ENCODE measurements at regions not wholly inside any gene's neighbourhood (a gene's known extent, or its start where the extent isn't known, plus 50 kb on each side); places are given as distances from the start of the nearest gene placed in this dataset.

- TF ChIP-seq ZNF416 (CRISPR knock-in tag; IDR thresholded peaks at IDR 0.05) (no peak), ZNF671 (CRISPR knock-in tag; IDR thresholded peaks at IDR 0.05) (no peak)
- TF ChIP-seq, protein P1, sequence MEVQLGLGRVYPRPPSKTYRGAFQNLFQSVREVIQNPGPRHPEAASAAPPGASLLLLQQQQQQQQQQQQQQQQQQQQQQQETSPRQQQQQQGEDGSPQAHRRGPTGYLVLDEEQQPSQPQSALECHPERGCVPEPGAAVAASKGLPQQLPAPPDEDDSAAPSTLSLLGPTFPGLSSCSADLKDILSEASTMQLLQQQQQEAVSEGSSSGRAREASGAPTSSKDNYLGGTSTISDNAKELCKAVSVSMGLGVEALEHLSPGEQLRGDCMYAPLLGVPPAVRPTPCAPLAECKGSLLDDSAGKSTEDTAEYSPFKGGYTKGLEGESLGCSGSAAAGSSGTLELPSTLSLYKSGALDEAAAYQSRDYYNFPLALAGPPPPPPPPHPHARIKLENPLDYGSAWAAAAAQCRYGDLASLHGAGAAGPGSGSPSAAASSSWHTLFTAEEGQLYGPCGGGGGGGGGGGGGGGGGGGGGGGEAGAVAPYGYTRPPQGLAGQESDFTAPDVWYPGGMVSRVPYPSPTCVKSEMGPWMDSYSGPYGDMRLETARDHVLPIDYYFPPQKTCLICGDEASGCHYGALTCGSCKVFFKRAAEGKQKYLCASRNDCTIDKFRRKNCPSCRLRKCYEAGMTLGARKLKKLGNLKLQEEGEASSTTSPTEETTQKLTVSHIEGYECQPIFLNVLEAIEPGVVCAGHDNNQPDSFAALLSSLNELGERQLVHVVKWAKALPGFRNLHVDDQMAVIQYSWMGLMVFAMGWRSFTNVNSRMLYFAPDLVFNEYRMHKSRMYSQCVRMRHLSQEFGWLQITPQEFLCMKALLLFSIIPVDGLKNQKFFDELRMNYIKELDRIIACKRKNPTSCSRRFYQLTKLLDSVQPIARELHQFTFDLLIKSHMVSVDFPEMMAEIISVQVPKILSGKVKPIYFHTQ (CRISPR knock-in tag; IDR thresholded peaks at IDR 0.05) = no peak
- TF ChIP-seq, protein P2, sequence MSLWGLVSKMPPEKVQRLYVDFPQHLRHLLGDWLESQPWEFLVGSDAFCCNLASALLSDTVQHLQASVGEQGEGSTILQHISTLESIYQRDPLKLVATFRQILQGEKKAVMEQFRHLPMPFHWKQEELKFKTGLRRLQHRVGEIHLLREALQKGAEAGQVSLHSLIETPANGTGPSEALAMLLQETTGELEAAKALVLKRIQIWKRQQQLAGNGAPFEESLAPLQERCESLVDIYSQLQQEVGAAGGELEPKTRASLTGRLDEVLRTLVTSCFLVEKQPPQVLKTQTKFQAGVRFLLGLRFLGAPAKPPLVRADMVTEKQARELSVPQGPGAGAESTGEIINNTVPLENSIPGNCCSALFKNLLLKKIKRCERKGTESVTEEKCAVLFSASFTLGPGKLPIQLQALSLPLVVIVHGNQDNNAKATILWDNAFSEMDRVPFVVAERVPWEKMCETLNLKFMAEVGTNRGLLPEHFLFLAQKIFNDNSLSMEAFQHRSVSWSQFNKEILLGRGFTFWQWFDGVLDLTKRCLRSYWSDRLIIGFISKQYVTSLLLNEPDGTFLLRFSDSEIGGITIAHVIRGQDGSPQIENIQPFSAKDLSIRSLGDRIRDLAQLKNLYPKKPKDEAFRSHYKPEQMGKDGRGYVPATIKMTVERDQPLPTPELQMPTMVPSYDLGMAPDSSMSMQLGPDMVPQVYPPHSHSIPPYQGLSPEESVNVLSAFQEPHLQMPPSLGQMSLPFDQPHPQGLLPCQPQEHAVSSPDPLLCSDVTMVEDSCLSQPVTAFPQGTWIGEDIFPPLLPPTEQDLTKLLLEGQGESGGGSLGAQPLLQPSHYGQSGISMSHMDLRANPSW (CRISPR knock-in tag; conservative IDR thresholded peaks at IDR 0.05; ENCODE audit: low read depth) = no peak
Measured at GRCh38 chr12:60100160-60100559, 504.3 kb downstream of the SLC16A7 start (continued).

DNA sequence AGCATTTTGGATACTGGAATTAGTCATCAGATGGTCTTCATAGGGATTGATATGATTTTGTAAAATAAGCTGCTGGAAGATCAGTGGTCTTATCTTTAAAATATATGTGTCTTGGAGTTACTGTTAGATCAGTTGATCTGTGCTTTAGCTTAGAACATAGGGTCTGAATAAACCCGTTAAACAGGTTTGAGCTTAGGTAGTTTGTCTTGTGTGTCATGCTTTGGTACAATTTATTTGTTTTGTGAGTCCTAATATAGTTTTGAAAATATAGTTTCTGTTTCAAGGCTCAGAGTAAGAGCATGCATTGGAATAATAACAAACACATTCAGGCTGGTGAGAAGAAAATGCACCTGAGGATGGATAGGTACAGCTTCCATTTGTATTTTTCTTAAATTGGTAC lies 505.0 kb downstream of the SLC16A7 start:
- Mint-ChIP-seq H3K9me3 (peaks cover 30% of the 10 kb centered on the region), H3K36me3 (peaks cover 30% of the 10 kb centered on the region), H3K27me3 (ENCODE audit: low read depth) (no peaks in the 10 kb centered on the region), H3K4me1 (peaks cover 4% of the 10 kb centered on the region; the same call in 1 of the 2 replicates), H3K27ac (no peak overlapping the region), H3K4me3 (no peak overlapping the region)
- ChIA-PET CTCF (no interaction called here), POLR2A (no interaction called here)
- TF ChIP-seq, protein P3, sequence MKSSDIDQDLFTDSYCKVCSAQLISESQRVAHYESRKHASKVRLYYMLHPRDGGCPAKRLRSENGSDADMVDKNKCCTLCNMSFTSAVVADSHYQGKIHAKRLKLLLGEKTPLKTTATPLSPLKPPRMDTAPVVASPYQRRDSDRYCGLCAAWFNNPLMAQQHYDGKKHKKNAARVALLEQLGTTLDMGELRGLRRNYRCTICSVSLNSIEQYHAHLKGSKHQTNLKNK (CRISPR knock-in tag; IDR thresholded peaks at IDR 0.05) = no peak
- TF ChIP-seq JAZF1 (CRISPR knock-in tag; IDR thresholded peaks at IDR 0.05) (no peak), KAT7 (CRISPR knock-in tag; IDR thresholded peaks at IDR 0.05; ENCODE audit: borderline replicate concordance) (no peak), NR3C1 (CRISPR knock-in tag; conservative IDR thresholded peaks at IDR 0.05; ENCODE audit: low read depth) (no peak), ZNF671 (CRISPR knock-in tag; IDR thresholded peaks at IDR 0.05) (no peak), TEAD4 (CRISPR knock-in tag; IDR thresholded peaks at IDR 0.05) (no peak), CREB1 (CRISPR knock-in tag; IDR thresholded peaks at IDR 0.05) (no peak), NFYB (CRISPR knock-in tag; conservative IDR thresholded peaks at IDR 0.05; ENCODE audit: low read depth) (no peak), GRHL2 (CRISPR knock-in tag; IDR thresholded peaks at IDR 0.05; ENCODE audit: insufficient replicate concordance, severe bottlenecking) (no peak), TCF7 (CRISPR knock-in tag; IDR thresholded peaks at IDR 0.05; ENCODE audit: low read depth) (no peak), ATF3 (CRISPR knock-in tag; conservative IDR thresholded peaks at IDR 0.05) (no peak)
- DNase-seq (ENCODE audit: low spot score) (no peak), ATAC-seq (no peak)

- ATAC-seq = no peak
- no peak for DNase-seq (ENCODE audit: low spot score)
- peaks cover 30% of the 10 kb centered on the region for H3K36me3 Mint-ChIP-seq
- TF ChIP-seq SMAD4 (CRISPR knock-in tag; IDR thresholded peaks at IDR 0.05) (no peak), IRF2 (CRISPR knock-in tag; IDR thresholded peaks at IDR 0.05; ENCODE audit: borderline replicate concordance, low read depth) (no peak), TCF7 (CRISPR knock-in tag; IDR thresholded peaks at IDR 0.05; ENCODE audit: low read depth) (no peak), TEAD4 (CRISPR knock-in tag; IDR thresholded peaks at IDR 0.05) (no peak), ZNF121 (CRISPR knock-in tag; IDR thresholded peaks at IDR 0.05) (no peak), FOXJ3 (CRISPR knock-in tag; IDR thresholded peaks at IDR 0.05; ENCODE audit: borderline replicate concordance) (no peak), ESRRA (CRISPR knock-in tag; IDR thresholded peaks at IDR 0.05; ENCODE audit: borderline replicate concordance) (no peak)
- TF ChIP-seq, protein P4, sequence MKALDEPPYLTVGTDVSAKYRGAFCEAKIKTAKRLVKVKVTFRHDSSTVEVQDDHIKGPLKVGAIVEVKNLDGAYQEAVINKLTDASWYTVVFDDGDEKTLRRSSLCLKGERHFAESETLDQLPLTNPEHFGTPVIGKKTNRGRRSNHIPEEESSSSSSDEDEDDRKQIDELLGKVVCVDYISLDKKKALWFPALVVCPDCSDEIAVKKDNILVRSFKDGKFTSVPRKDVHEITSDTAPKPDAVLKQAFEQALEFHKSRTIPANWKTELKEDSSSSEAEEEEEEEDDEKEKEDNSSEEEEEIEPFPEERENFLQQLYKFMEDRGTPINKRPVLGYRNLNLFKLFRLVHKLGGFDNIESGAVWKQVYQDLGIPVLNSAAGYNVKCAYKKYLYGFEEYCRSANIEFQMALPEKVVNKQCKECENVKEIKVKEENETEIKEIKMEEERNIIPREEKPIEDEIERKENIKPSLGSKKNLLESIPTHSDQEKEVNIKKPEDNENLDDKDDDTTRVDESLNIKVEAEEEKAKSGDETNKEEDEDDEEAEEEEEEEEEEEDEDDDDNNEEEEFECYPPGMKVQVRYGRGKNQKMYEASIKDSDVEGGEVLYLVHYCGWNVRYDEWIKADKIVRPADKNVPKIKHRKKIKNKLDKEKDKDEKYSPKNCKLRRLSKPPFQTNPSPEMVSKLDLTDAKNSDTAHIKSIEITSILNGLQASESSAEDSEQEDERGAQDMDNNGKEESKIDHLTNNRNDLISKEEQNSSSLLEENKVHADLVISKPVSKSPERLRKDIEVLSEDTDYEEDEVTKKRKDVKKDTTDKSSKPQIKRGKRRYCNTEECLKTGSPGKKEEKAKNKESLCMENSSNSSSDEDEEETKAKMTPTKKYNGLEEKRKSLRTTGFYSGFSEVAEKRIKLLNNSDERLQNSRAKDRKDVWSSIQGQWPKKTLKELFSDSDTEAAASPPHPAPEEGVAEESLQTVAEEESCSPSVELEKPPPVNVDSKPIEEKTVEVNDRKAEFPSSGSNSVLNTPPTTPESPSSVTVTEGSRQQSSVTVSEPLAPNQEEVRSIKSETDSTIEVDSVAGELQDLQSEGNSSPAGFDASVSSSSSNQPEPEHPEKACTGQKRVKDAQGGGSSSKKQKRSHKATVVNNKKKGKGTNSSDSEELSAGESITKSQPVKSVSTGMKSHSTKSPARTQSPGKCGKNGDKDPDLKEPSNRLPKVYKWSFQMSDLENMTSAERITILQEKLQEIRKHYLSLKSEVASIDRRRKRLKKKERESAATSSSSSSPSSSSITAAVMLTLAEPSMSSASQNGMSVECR (CRISPR knock-in tag; IDR thresholded peaks at IDR 0.05; ENCODE audit: borderline replicate concordance) = no peak
- H3K9me3 Mint-ChIP-seq = peaks cover 30% of the 10 kb centered on the region
- H3K27ac Mint-ChIP-seq = no peak overlapping the region
- POLR2A ChIA-PET = no interaction called here
- no peaks in the 10 kb centered on the region for H3K27me3 Mint-ChIP-seq (ENCODE audit: low read depth)
- CTCF ChIA-PET = no interaction called here
- H3K4me3 Mint-ChIP-seq = no peak overlapping the region
- peaks cover 1% of the 10 kb centered on the region; the same call in 1 of the 2 replicates for H3K4me1 Mint-ChIP-seq
Measured at GRCh38 chr12:60101715-60102114, 505.9 kb downstream of the SLC16A7 start.
